ENCODE measurements at regions not wholly inside any gene's neighbourhood (a gene's known extent, or its start where the extent isn't known, plus 50 kb on each side); places are given as distances from the start of the nearest gene placed in this dataset.

GRCh38 chr2:176540995-176541394 lies 271.8 kb downstream of the MTX2 start:
- no peak for DNase-seq

- no peak for DNase-seq
Observed at GRCh38 chr2:176542476-176542875, 273.2 kb downstream of the MTX2 start.

DNA sequence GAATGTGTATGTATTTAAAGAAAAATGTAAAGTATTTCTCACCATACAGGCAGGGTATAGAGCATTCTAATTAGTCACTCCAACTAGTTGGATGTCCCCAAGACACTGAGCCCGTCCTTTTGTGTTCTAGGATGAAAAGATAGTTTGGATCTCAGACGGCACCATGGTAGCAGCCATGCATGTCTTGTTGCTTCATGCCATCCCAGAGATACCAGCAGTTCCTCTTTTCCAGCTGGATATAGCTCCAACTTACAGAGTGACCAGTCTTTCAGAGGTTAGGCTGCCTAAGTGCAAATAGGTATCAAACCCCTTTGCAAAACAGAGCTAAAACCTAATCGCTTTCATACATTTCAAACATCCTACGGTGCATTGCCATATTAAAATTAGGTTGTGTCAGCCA lies 275.3 kb downstream of the MTX2 start:
- no peak for DNase-seq

GRCh38 chr2:176544991-176545956 lies 276.0 kb downstream of the MTX2 start:
- no peak for DNase-seq

DNA sequence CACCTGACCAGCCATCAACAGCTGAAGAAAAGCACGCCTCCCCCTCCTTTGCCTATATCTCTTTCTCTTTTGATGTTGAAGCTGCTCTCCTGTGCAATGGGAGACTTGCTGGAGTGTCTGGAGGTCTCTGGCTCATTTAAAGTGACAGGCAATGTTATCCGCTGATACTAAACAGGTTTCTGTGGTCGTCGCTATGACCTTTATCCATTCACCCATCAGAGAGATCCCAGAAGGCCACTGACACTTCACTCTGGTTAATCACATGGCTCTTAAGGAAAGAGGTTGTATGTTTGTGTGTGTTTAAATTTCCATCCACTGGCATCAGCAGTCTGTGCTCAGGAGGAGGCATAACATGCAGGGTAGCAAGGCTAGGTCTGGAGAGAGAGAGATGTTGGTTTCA lies 277.3 kb downstream of the MTX2 start:
- DNase-seq, result no peak

DNA sequence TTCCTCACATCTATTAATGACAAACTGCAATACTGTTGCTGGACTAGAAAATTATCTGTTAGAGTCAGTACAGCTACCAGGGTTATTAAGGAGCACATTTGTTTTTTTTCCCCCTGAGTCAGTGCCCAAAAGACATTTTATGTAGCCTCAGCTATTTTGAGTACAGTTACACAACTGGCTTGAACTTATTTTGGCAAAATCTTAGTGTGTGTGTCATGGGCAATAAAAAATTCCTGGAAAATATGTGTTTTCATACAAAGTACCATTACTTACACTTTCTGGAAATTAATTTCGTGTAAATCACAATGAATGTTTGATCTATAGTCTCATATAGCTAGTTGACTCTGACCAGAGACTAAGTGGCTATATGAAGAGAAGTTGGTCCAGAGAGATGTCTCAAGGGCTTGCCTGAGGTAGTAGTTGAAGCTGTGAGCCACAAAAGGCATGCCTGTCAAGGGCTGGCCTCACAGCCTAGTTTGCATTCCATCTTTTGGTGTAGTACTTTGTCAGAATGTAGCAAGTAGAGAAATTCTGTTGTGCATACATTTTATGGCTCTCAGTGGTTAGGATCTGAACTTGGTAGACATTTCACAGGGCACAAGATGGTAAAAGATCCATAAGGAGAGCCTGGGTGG lies 283.4 kb downstream of the MTX2 start:
- no peak for DNase-seq

DNA sequence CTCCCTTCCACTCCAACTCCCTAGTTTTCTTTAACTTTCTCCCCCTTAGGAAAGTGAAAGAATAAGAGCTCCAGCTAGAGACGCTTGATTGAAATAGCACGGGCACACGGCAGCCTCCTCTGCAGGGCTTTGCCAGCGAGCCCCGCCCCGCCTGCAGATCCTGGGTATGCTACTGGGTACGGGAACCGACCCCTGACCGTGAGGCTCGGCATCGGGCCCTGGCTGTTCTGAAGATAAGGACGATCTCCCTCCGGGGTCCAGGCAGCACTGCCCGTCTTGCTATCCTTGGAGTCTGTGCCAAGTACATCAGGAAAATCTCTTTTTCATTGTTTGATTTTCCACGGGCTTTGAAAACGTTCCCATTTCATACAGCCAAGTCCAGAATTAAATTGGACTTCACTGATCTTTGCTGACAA lies 284.5 kb downstream of the MTX2 start:
- DNase-seq, result peak; percentile 76

- peak; percentile 84 for DNase-seq
Observed at GRCh38 chr2:176554101-176555048, 285.1 kb downstream of the MTX2 start.

DNA sequence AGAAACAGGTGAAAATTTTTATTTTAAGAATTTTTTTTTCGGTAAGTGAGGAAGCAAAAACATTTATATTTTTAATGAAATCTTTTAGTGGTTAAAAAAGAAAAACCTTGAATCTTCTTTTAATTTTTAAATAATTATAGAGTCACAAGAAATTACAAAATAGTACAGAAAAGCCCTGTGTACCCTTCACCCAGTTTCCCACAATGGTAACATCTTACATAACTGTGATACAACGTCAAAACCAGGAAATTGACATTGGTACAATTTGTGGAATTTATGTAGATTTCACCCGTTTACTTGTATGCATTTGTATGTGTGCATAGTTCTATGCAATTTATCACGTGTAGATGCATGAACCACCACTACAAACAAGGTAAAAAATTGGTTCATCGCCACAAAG lies 285.9 kb downstream of the MTX2 start:
- no peak for DNase-seq

GRCh38 chr2:176555781-176556180 lies 286.5 kb downstream of the MTX2 start:
- DNase-seq, result no peak

DNA sequence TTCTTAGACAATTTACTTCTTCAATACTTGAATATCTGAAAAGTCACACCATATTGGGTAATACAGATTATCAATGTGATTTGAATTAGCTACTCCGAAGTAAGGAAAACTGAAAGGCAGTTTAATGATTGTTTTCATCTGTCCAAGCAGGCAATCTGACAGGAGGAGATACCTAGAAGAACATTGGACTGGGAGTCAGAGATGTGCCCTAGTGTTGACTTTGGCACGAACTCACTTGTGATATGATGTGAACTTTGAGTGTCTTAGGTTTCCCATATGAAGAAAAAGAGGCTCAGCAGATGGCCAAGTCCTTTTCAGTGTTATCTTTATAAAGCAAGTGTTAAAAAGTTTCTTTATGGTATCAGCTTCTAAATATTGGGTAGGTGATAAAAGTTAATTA lies 287.1 kb downstream of the MTX2 start:
- DNase-seq, result no peak

GRCh38 chr2:176557821-176558220 lies 288.6 kb downstream of the MTX2 start:
- DNase-seq, result no peak

- no peak for DNase-seq
Observed at GRCh38 chr2:176558574-176559140, 289.4 kb downstream of the MTX2 start.

DNA sequence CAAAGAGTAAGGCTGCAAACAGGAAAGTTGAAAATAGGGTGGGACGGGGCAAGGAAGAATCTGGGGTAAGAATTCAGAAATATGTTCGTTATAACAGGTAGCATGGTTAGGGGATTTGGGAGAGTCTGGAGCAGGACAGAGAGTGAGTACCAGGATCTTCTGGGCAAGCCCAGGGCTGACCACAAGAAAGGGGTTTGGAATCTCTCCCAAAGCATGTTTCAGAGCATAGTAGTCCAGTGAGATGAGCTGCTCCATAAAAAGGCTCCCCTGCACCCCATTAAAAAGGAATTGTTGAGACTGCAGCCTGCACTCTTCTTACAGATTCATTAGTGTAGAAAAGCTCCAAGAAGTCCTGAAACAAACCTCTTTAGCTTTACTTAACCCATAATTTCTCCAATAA lies 291.1 kb downstream of the MTX2 start:
- DNase-seq, result no peak

DNA sequence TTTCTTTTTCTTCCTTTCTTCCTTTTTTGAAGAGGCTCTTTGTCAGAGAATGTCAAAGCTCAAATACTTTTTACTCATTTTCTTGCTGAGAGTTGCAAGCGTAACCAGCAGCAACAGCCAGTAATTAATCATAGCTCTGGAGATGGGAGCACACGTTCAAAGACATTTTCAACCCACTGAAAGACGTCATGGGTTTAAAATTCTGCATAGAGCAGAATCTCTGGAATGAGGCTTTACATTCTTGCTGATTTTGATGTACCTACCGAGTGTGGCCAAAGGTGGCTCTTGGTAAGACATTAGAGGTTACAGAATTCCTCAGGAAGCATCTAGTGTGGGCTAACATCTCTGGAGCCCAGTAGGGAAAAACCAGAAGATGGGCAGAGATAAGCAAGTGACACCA lies 292.5 kb downstream of the MTX2 start:
- no peak for DNase-seq

GRCh38 chr2:176562359-176563078 lies 293.3 kb downstream of the MTX2 start:
- no peak for DNase-seq

- DNase-seq, result no peak
Observed at GRCh38 chr2:176565641-176566323, 296.5 kb downstream of the MTX2 start.

DNA sequence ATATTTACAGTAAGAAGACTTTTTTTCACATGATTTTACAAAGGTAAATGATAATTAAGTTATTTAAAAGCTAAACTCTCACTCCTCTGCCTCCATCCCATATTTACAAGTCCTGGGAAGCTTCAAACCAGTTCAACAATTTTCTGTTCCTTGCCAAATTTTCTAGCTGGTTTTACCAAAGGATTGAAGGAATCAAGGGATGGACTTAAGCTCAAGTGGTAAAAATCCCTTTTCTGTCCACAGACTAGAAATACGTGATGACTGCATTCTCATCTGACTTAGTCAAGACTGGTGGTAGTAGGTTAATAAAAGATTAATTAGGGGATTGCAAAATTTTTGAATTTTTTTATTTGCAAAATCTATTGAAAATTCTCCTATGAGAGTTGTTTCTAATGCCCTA lies 297.3 kb downstream of the MTX2 start:
- no peak for DNase-seq

DNA sequence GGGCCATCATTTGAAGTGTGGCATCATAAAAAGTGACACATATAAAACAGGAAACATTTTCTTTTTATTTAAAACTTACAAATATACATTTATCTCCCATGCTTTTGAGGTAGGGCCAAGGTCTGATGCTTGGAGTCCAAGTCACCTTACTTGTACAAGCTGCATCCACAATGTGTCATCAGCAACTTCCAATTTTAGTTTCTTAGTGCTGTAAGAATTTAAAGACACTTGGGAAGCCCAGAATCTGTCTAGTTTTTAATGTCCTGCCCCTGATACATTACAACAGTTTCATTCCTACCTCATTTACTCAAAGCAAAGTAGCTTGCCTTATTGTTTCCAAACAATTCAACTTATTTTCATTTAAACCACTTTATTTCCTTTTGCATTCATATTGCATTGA lies 297.7 kb downstream of the MTX2 start:
- DNase-seq, result no peak

GRCh38 chr2:176567361-176567760 lies 298.1 kb downstream of the MTX2 start:
- no peak for DNase-seq

DNA sequence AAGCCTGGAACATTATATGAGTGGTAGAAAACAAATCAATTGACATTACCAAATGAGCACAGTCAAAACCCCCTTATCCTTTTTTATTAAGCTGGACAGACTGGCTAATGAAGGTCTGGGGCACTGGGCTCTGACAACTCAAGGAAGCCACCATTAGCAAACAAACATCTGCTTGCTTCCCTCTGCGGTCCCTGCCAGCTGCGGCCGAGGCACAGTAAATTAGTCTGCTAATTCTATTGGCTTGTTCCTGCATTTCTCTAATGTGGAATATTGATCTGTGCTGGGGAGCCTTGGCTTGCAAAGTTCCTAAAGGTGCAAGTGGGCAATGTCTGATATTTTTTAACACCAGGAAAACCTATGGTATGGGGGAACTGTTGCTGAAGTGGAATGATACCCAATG lies 300.3 kb downstream of the MTX2 start:
- DNase-seq, result no peak
